ENCODE measurements at regions not wholly inside any gene's neighbourhood (a gene's known extent, or its start where the extent isn't known, plus 50 kb on each side); places are given as distances from the start of the nearest gene placed in this dataset.

DNA sequence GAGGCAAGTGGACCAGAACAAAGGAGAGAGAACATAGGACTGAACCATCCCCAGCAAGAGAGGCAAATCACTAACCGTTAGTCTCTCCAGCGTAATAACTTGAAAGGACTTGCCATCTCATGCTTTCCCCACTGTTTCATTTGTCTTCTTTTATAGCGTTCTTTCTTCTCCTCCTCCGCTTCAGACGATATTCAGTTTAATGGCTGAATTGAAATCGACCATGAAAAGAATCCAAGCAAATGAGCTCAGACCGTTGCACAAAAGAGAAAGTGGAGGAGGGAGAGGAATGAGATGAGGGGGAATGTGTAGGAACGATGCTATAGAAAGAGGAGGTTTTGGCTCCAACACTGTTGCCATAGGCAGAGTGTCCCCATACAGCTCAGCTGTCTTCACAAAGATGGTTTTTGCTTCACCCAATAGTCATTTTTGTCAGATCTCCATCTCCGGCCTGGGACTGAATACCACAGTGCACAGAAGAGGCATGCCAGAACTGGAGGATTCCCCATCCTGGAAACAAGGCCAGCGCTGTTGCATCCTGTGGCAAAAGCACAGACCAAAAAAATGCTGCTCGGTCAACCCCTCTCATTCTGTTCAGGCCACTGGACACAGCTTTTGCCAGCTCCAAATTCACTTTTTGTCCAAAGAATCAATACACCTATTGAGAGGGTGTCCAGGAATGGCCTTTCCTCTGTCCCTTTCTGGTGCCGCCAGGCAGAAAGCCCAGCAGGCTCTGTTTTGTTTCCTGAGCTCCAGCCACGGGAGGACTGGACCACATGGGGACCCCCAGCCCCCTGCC is 176.1 kb downstream of the ID4 start:
- 0 out of 2 replicates have a peak overlapping the region, but pooled peaks have one; percentile 35 for H2BK12ac ChIP-seq (ENCODE audit: low read depth, low read length)
- H3K4me3 ChIP-seq (ENCODE audit: extremely low read depth in 1 of 4, insufficient read depth in 2 of 4, low read depth in 3 of 4, low read length in 4 of 4), result no peak overlapping the region
- no peak overlapping the region; the same call in 1 of the 2 replicates for H2BK5ac ChIP-seq (ENCODE audit: low read depth, low read length)
- H2BK20ac ChIP-seq (ENCODE audit: low read length), result no peak overlapping the region
- H4K5ac ChIP-seq (ENCODE audit: insufficient read length, low read depth, low read length), result no peak overlapping the region
- WGBS, 2 experiments (ENCODE audit: extremely low coverage in 1 of 2, insufficient coverage in 1 of 2, insufficient read length in 1 of 2, insufficient replicate concordance in 2 of 2, low coverage in 1 of 2, low lambda C conversion rate in 2 of 2, missing lambda C conversion rate in 1 of 2), result 76% methylated on average over 13 of the region's 13 CpGs; no CpG with 5 or more reads in 1 of the 2 experiments
- H3K27me3 ChIP-seq (replicated peaks in 1 of 4; ENCODE audit: control insufficient read depth in 3 of 4, extremely low read depth in 1 of 4, insufficient read depth in 3 of 4, low read length in 3 of 4), result no peaks in the 10 kb centered on the region
- peak overlapping the region; percentile 40 for H2AFZ ChIP-seq (ENCODE audit: low read length)
- CTCF ChIA-PET (ENCODE audit: partially characterized antibody), result interaction anchor here (0.6 kb wide), 1 partner anchor 13 kb away, joined by 3 read pairs; no protein-coding TSS in a partner anchor
- H4K8ac ChIP-seq (ENCODE audit: extremely low read depth, insufficient read depth, low read length), result no peak overlapping the region
- H3K23me2 ChIP-seq (ENCODE audit: low read depth, low read length), result no peaks in the 10 kb centered on the region
- H3K4me2 ChIP-seq (ENCODE audit: insufficient read depth in 1 of 2, low read depth in 2 of 2, low read length in 2 of 2), result peak overlapping the region in 1 of 2 experiments; percentile 38; a peak in 1 of 4 replicates
- H3K36me3 ChIP-seq (ENCODE audit: control insufficient read depth in 2 of 4, insufficient read depth in 4 of 4, low read length in 3 of 4), result no peaks in the 10 kb centered on the region
- H3K4ac ChIP-seq (replicated peaks; ENCODE audit: insufficient read length, low read depth, low read length), result no peak overlapping the region
- no peak overlapping the region for H3K23ac ChIP-seq (ENCODE audit: insufficient read length)
- no peak for FAIRE-seq
- no peak overlapping the region for H3K9ac ChIP-seq (replicated peaks in 1 of 4; ENCODE audit: extremely low read depth in 1 of 4, low read depth in 3 of 4, low read length in 3 of 4)
- no peak overlapping the region for H3K56ac ChIP-seq (replicated peaks; ENCODE audit: insufficient read length, low read depth, low read length)
- H3K4me1 ChIP-seq (replicated peaks in 1 of 4; ENCODE audit: control insufficient read depth in 3 of 4, insufficient read depth in 4 of 4, low read length in 3 of 4), result peaks cover 0 to 8% (median 5%) of the 10 kb centered on the region in 4 experiments; a peak in 5 of 7 replicates
- POLR2A ChIA-PET (ENCODE audit: partially characterized antibody), result no interaction called here
- 0 out of 2 replicates have a peak overlapping the region, but pooled peaks have one; percentile 11 for H2AK5ac ChIP-seq (ENCODE audit: low read depth, low read length)
- no peak overlapping the region for H3K14ac ChIP-seq (ENCODE audit: insufficient read length)
- no peaks in the 10 kb centered on the region for H3K79me2 ChIP-seq (ENCODE audit: control insufficient read depth in 1 of 2, insufficient read depth in 2 of 2, low read length in 2 of 2)
- H3K27ac ChIP-seq (ENCODE audit: low read depth, low read length), result no peak overlapping the region
- H3K79me1 ChIP-seq (ENCODE audit: low read depth, low read length), result no peaks in the 10 kb centered on the region
- no peak overlapping the region for H2BK15ac ChIP-seq (ENCODE audit: low read length)
- no peak overlapping the region for H4K91ac ChIP-seq (replicated peaks; ENCODE audit: insufficient read length, low read length)
- no peak overlapping the region for H2BK120ac ChIP-seq (replicated peaks; ENCODE audit: low read depth, low read length)
- H3K18ac ChIP-seq (ENCODE audit: extremely low read depth, low read length), result no peak overlapping the region
- no peak for DNase-seq (ENCODE audit: low read depth in 1 of 2, low spot score in 2 of 2)
- no peaks in the 10 kb centered on the region for H4K20me1 ChIP-seq (replicated peaks in 1 of 2; ENCODE audit: control insufficient read depth in 1 of 2, insufficient read depth in 2 of 2, low read length in 2 of 2)
- H3K9me3 ChIP-seq (ENCODE audit: insufficient read depth in 2 of 2, low read depth in 1 of 2, low read length in 1 of 2), result no peaks in the 10 kb centered on the region
- no peak for TF ChIP-seq RNF2 (IDR thresholded peaks at IDR 0.05; ENCODE audit: borderline replicate concordance, low read depth, low read length, missing control alignments, poor library complexity, severe bottlenecking)
- TF ChIP-seq CBX5 (IDR thresholded peaks at IDR 0.05; ENCODE audit: low read depth, low read length), result no peak
- TF ChIP-seq NRF1 (IDR thresholded peaks at IDR 0.05; ENCODE audit: low read depth, low read length), result no peak
- no peak for TF ChIP-seq HDAC2 (IDR thresholded peaks at IDR 0.05; ENCODE audit: borderline replicate concordance in 1 of 2, low read depth in 2 of 2, low read length in 2 of 2)
- no peak for TF ChIP-seq BACH1 (IDR thresholded peaks at IDR 0.05; ENCODE audit: low read length)
- no peak for TF ChIP-seq SP1 (IDR thresholded peaks at IDR 0.05; ENCODE audit: low read depth, low read length)
- TF ChIP-seq BCL11A (IDR thresholded peaks at IDR 0.05; ENCODE audit: low read depth in 2 of 2, low read length in 2 of 2), result no peak
- TF ChIP-seq MAFK (IDR thresholded peaks at IDR 0.05; ENCODE audit: low read depth, low read length), result no peak
- TF ChIP-seq RBBP5 (IDR thresholded peaks at IDR 0.05; ENCODE audit: borderline replicate concordance, low read depth, low read length), result no peak
- TF ChIP-seq, protein P1, sequence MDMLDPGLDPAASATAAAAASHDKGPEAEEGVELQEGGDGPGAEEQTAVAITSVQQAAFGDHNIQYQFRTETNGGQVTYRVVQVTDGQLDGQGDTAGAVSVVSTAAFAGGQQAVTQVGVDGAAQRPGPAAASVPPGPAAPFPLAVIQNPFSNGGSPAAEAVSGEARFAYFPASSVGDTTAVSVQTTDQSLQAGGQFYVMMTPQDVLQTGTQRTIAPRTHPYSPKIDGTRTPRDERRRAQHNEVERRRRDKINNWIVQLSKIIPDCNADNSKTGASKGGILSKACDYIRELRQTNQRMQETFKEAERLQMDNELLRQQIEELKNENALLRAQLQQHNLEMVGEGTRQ (IDR thresholded peaks at IDR 0.05; ENCODE audit: low read length), result no peak
- TF ChIP-seq SRF (IDR thresholded peaks at IDR 0.05; ENCODE audit: low read depth, low read length), result no peak

Measured in H1 (cell line).